H1 (cell line): ENCODE measurements at regions not wholly inside any gene's neighbourhood (a gene's known extent, or its start where the extent isn't known, plus 50 kb on each side); places are given as distances from the start of the nearest gene placed in this dataset.

Experiments used
- CTCF ChIA-PET: fragments of 300-600 bp; sonication (Branson Sonifier 250); formaldehyde crosslinking; loops from one replicate; lab custom pipeline; 2021; ENCODE audit not compliant: partially characterized antibody; lab: Charles Lee
- POLR2A ChIA-PET: fragments of 300-600 bp; sonication (Branson Sonifier 250); formaldehyde crosslinking; loops from one replicate; lab custom pipeline; 2021; ENCODE audit warnings: inconsistent platforms; ENCODE audit not compliant: partially characterized antibody; lab: Charles Lee
- DNase-seq, 2 experiments: peaks; one replicate each; pipeline versions ENCODE4 v3.0.0 to v3.0.0-alpha.2; 2010 to 2022; ENCODE audit warnings: low spot score in 2 of 2, low read depth in 1 of 2, mixed read lengths in 1 of 2
- FAIRE-seq: peaks from 2 replicates; lab custom pipeline; 2011; peaks lifted over from hg19 to GRCh38; lab: Jason Lieb, UNC
- H2AFZ ChIP-seq: 2 replicates; pipeline ENCODE4 v1.8.1; 2012; ENCODE audit warnings: low read length, inconsistent platforms
- H2AK5ac ChIP-seq: 2 replicates; pipeline ENCODE4 v1.6.1; 2013; ENCODE audit warnings: low read depth, low read length
- H2BK120ac ChIP-seq: replicated peaks from 2 replicates; pipeline ENCODE3; 2013; ENCODE audit warnings: low read depth, low read length, inconsistent platforms
- H2BK12ac ChIP-seq: 2 replicates; pipeline ENCODE4 v1.6.1; 2013; ENCODE audit warnings: low read depth, low read length
- H2BK15ac ChIP-seq: 2 replicates; pipeline ENCODE4 v1.6.1; 2013; ENCODE audit warnings: low read length
- H2BK20ac ChIP-seq: 2 replicates; pipeline ENCODE4 v1.6.1; 2013; ENCODE audit warnings: low read length
- H2BK5ac ChIP-seq: 2 replicates; pipeline ENCODE4 v1.6.1; 2013; ENCODE audit warnings: low read depth, low read length
- H3K14ac ChIP-seq: 2 replicates; pipeline ENCODE4 v1.6.1; 2013; ENCODE audit warnings: inconsistent platforms; ENCODE audit not compliant: insufficient read length
- H3K18ac ChIP-seq: 2 replicates; pipeline ENCODE4 v1.6.1; 2013; ENCODE audit warnings: low read length; ENCODE audit errors: extremely low read depth
- H3K23ac ChIP-seq: 2 replicates; pipeline ENCODE4 v1.6.1; 2013; ENCODE audit warnings: inconsistent platforms; ENCODE audit not compliant: insufficient read length
- H3K23me2 ChIP-seq: 2 replicates; pipeline ENCODE4 v1.6.1; 2013; ENCODE audit warnings: low read depth, low read length
- H3K27ac ChIP-seq: 2 replicates; pipeline ENCODE4 v1.6.1; 2011; ENCODE audit warnings: low read depth, low read length, inconsistent platforms
- H3K27me3 ChIP-seq, 4 experiments: replicated peaks in 1 of 4; 1 replicate in 1 of 4; 2 replicates in 3 of 4; pipeline versions ENCODE4 v1.6.1 to v1.8.1; 2011 to 2013; ENCODE audit warnings: low read length in 3 of 4, mild to moderate bottlenecking in 3 of 4, inconsistent platforms in 2 of 4, mixed read lengths in 2 of 4, moderate library complexity in 1 of 4; ENCODE audit not compliant: control insufficient read depth in 3 of 4, insufficient read depth in 3 of 4; ENCODE audit errors: extremely low read depth in 1 of 4
- H3K36me3 ChIP-seq, 4 experiments: 2 replicates each; pipeline versions ENCODE4 v1.6.1 to v1.8.1; 2011 to 2013; ENCODE audit warnings: mild to moderate bottlenecking in 4 of 4, low read length in 3 of 4, moderate library complexity in 2 of 4, control low read depth in 1 of 4, inconsistent platforms in 1 of 4; ENCODE audit not compliant: insufficient read depth in 4 of 4, control insufficient read depth in 2 of 4
- H3K4ac ChIP-seq: replicated peaks from 2 replicates; pipeline ENCODE3; 2013; ENCODE audit warnings: low read length, low read depth, mixed read lengths, inconsistent platforms; ENCODE audit not compliant: insufficient read length
- H3K4me1 ChIP-seq, 4 experiments: replicated peaks in 1 of 4; 1 replicate in 1 of 4; 2 replicates in 3 of 4; pipeline versions ENCODE4 v1.6.1 to v1.8.1; 2011 to 2013; ENCODE audit warnings: low read length in 3 of 4, inconsistent platforms in 2 of 4, mixed read lengths in 1 of 4; ENCODE audit not compliant: insufficient read depth in 4 of 4, control insufficient read depth in 3 of 4
- H3K4me2 ChIP-seq, 2 experiments: 2 replicates each; pipeline versions ENCODE4 v1.6.1 to v1.8.1; 2011 to 2013; ENCODE audit warnings: low read depth in 2 of 2, low read length in 2 of 2, control low read depth in 1 of 2, inconsistent platforms in 1 of 2, mild to moderate bottlenecking in 1 of 2; ENCODE audit not compliant: insufficient read depth in 1 of 2
- H3K4me3 ChIP-seq, 4 experiments: fragments of 200-600, 300-600 bp in 1 of 4; sonication (generic), shearing (Covaris generic), sonication (Bioruptor Twin) in 1 of 4; 2 replicates each; pipeline versions ENCODE4 v1.5.1 to v1.8.1; 2011 to 2016; ENCODE audit warnings: low read length in 4 of 4, low read depth in 3 of 4, control low read depth in 2 of 4, inconsistent platforms in 2 of 4, mild to moderate bottlenecking in 2 of 4, mixed read lengths in 1 of 4, moderate library complexity in 1 of 4; ENCODE audit not compliant: insufficient read depth in 2 of 4; ENCODE audit errors: extremely low read depth in 1 of 4
- H3K56ac ChIP-seq: replicated peaks from 2 replicates; pipeline ENCODE3; 2013; ENCODE audit warnings: low read depth, mild to moderate bottlenecking, mixed read lengths, low read length, inconsistent platforms; ENCODE audit not compliant: insufficient read length
- H3K79me1 ChIP-seq: 2 replicates; pipeline ENCODE4 v1.6.1; 2013; ENCODE audit warnings: low read depth, low read length, control low read depth
- H3K79me2 ChIP-seq, 2 experiments: 2 replicates each; pipeline versions ENCODE4 v1.6.1 to v1.8.1; 2012 to 2013; ENCODE audit warnings: low read length in 2 of 2, mild to moderate bottlenecking in 2 of 2, inconsistent platforms in 1 of 2; ENCODE audit not compliant: insufficient read depth in 2 of 2, control insufficient read depth in 1 of 2
- H3K9ac ChIP-seq, 4 experiments: replicated peaks in 1 of 4; 1 replicate in 1 of 4; 2 replicates in 3 of 4; pipeline versions ENCODE4 v1.6.1 to v1.8.1; 2011 to 2013; ENCODE audit warnings: low read depth in 3 of 4, low read length in 3 of 4, control low read depth in 2 of 4, mild to moderate bottlenecking in 2 of 4, moderate library complexity in 2 of 4, inconsistent platforms in 1 of 4; ENCODE audit errors: extremely low read depth in 1 of 4
- H3K9me3 ChIP-seq, 2 experiments: 2 replicates each; pipeline versions ENCODE4 v1.6.1 to v1.8.1; 2012 to 2013; ENCODE audit warnings: mild to moderate bottlenecking in 2 of 2, moderate library complexity in 2 of 2, control low read depth in 1 of 2, inconsistent platforms in 1 of 2, low read depth in 1 of 2, low read length in 1 of 2, mixed read lengths in 1 of 2; ENCODE audit not compliant: insufficient read depth in 2 of 2
- H4K20me1 ChIP-seq, 2 experiments: replicated peaks in 1 of 2; 2 replicates each; pipeline versions ENCODE3 to v1.8.1; 2011 to 2013; ENCODE audit warnings: inconsistent platforms in 2 of 2, low read length in 2 of 2, mild to moderate bottlenecking in 1 of 2; ENCODE audit not compliant: insufficient read depth in 2 of 2, control insufficient read depth in 1 of 2
- H4K5ac ChIP-seq: 2 replicates; pipeline ENCODE4 v1.6.1; 2013; ENCODE audit warnings: low read length, low read depth, mixed read lengths, inconsistent platforms; ENCODE audit not compliant: insufficient read length
- H4K8ac ChIP-seq: 2 replicates; pipeline ENCODE4 v1.8.0; 2013; ENCODE audit warnings: mild to moderate bottlenecking, moderate library complexity, low read length, inconsistent platforms; ENCODE audit not compliant: insufficient read depth; ENCODE audit errors: extremely low read depth
- H4K91ac ChIP-seq: replicated peaks from 2 replicates; pipeline ENCODE3; 2013; ENCODE audit warnings: low read length, mixed read lengths, inconsistent platforms; ENCODE audit not compliant: insufficient read length
- ASH2L ChIP-seq: fragments of 200-600, 300-600 bp; sonication (generic); IDR thresholded peaks from one replicate; pipeline ENCODE4 v1.7.1; 2017; ENCODE audit warnings: low read length
- GTF2F1 ChIP-seq: IDR thresholded peaks from 2 replicates; pipeline ENCODE4 v1.6.1; 2012; ENCODE audit warnings: low read depth, low read length, improper control_type of control experiment, borderline replicate concordance
- JUN ChIP-seq: IDR thresholded peaks from 2 replicates; pipeline ENCODE4 v1.6.1; 2011; ENCODE audit warnings: low read depth, mild to moderate bottlenecking, improper control_type of control experiment, low read length
- JUND ChIP-seq: IDR thresholded peaks from 2 replicates; pipeline ENCODE4 v1.6.1; 2011; ENCODE audit warnings: mild to moderate bottlenecking, improper control_type of control experiment, low read length
- POLR2AphosphoS5 ChIP-seq: IDR thresholded peaks from 2 replicates; pipeline ENCODE4 v1.6.1; 2011; ENCODE audit warnings: low read depth, low read length
- SP1 ChIP-seq: IDR thresholded peaks from 2 replicates; pipeline ENCODE4 v1.6.1; 2011; ENCODE audit warnings: low read depth, low read length
- TAF7 ChIP-seq: optimal IDR thresholded peaks from 2 replicates; pipeline ENCODE3; 2011; ENCODE audit warnings: low read depth, mild to moderate bottlenecking, inconsistent platforms, low read length, moderate library complexity, borderline replicate concordance
- USF2 ChIP-seq: IDR thresholded peaks from 2 replicates; pipeline ENCODE4 v1.6.1; 2011; ENCODE audit warnings: low read length, improper control_type of control experiment
- WGBS, 2 experiments: shearing (Covaris generic) in 1 of 2; methylation state at CpG; one replicate each; pipeline versions ENCODE4 v1.1.6 to v1.1.7; 2013 to 2015; ENCODE audit warnings: low lambda C conversion rate in 2 of 2, mixed read lengths in 2 of 2, inconsistent platforms in 1 of 2, low coverage in 1 of 2, missing lambda C conversion rate in 1 of 2; ENCODE audit not compliant: insufficient replicate concordance in 2 of 2, insufficient coverage in 1 of 2, insufficient read length in 1 of 2; ENCODE audit errors: extremely low coverage in 1 of 2, missing lambda C conversion rate in 1 of 2; 5-methylcytosine and 5-hydroxymethylcytosine counted together

DNA sequence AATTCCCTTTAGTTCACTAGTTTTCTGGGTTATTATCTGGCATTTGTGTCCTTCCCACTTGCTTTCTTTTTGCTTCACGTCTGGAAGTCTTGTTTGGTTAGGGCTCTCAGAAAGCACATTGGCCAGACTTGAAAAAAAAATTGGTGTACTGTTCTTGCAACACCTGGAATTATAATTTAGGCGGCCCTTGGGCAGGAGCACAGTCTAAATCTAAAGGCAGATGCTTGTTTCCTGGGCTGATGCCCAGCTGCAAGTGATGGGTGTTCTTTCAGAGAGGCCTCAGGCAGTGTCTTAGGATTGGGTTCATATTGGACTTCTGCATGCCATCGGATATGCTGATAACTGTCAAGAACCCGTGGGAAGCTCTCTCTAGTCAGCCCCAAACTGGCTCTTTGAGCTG is 521.5 kb downstream of the PDCD6IP start:
- Histone ChIP-seq H3K27me3 (no peaks in the 10 kb centered on the region), H3K14ac (no peak overlapping the region), H4K20me1 (no peaks in the 10 kb centered on the region), H3K9ac (no peak overlapping the region), H3K4me2 (no peak overlapping the region), H3K23ac (no peak overlapping the region), H3K18ac (no peak overlapping the region), H2BK120ac (no peak overlapping the region), H3K4me1 (no peaks in the 10 kb centered on the region), H3K9me3 (no peaks in the 10 kb centered on the region), H4K8ac (no peak overlapping the region), H3K79me2 (no peaks in the 10 kb centered on the region), H2AFZ (no peak overlapping the region), H2BK12ac (no peak overlapping the region), H3K27ac (no peak overlapping the region), H2AK5ac (no peak overlapping the region), H2BK15ac (no peak overlapping the region), H3K56ac (no peak overlapping the region), H2BK5ac (no peak overlapping the region), H3K4me3 (no peak overlapping the region), H2BK20ac (no peak overlapping the region), H3K23me2 (no peaks in the 10 kb centered on the region), H4K5ac (no peak overlapping the region), H3K4ac (no peak overlapping the region), H3K79me1 (no peaks in the 10 kb centered on the region), H4K91ac (no peak overlapping the region), H3K36me3 (no peaks in the 10 kb centered on the region)
- 83% methylated on average over 4 of the region's 4 CpGs; no CpG with 5 or more reads in 1 of the 2 experiments for WGBS, 2 experiments
- FAIRE-seq (no peak), DNase-seq (no peak)
- POLR2A ChIA-PET, result no interaction called here
- TF ChIP-seq SP1 (no peak), TAF7 (no peak), POLR2AphosphoS5 (no peak), JUND (no peak), USF2 (no peak), JUN (no peak), ASH2L (no peak), GTF2F1 (no peak)
- CTCF ChIA-PET, result interaction anchor here (1.1 to 1.4 kb wide), 3 partner anchors 75 to 436 kb away, joined by 3 to 4 read pairs (median 3); no protein-coding TSS in a partner anchor
